GM12878 (cell line): ENCODE measurements at regions not wholly inside any gene's neighbourhood (a gene's known extent, or its start where the extent isn't known, plus 50 kb on each side); places are given as distances from the start of the nearest gene placed in this dataset.

Experiments
- ATAC-seq: fragments of 200-7000 bp; cut with Tn5 transposase; 3 replicates; pipeline ENCODE4 v1.9.1; 2020; ENCODE audit warnings: mild to moderate bottlenecking, moderate library complexity
- BruUV-seq: library from RNA; stranded (reverse); fragments of 400-500 nt; replicated peaks from 2 replicates; lab custom pipeline; 2021; lab: Mats Ljungman, UMichigan
- CTCF ChIA-PET: fragments of 300-600 bp; sonication (Branson Sonifier 250); formaldehyde crosslinking; extraction: SDS; loops from one replicate; lab custom pipeline; 2021; ENCODE audit warnings: inconsistent platforms; lab: Yijun Ruan, JAX
- POLR2A ChIA-PET: fragments of 350-600 bp; formaldehyde crosslinking; extraction: SDS; loops from one replicate; lab custom pipeline; 2021; ENCODE audit warnings: inconsistent platforms; lab: Charles Lee
- RAD21 ChIA-PET: fragments of 300-600 bp; sonication (Branson Sonifier 250); formaldehyde crosslinking; loops from one replicate; lab custom pipeline; 2023; ENCODE audit warnings: antibody characterized with exemption; ENCODE audit not compliant: unreplicated experiment; lab: Charles Lee
- SMC1A ChIA-PET: fragments of 300-600 bp; sonication (Branson Sonifier 250); formaldehyde crosslinking; loops from one replicate; lab custom pipeline; 2023; ENCODE audit not compliant: unreplicated experiment, uncharacterized antibody; lab: Charles Lee
- DNase-seq: peaks from one replicate; pipeline ENCODE4 v3.0.0-alpha.2; 2011; ENCODE audit warnings: low read depth, low spot score
- FAIRE-seq: peaks from 3 replicates; lab custom pipeline; 2011; peaks lifted over from hg19 to GRCh38; lab: Jason Lieb, UNC
- H2AFZ ChIP-seq: 2 replicates; pipeline ENCODE4 v1.6.0; 2011; ENCODE audit warnings: low read depth, low read length, control low read depth; ENCODE audit not compliant: control insufficient read depth
- H3K27ac ChIP-seq: 2 replicates; pipeline ENCODE4 v1.5.1; 2011; ENCODE audit warnings: control low read depth; ENCODE audit not compliant: control insufficient read depth, insufficient read depth
- H3K27me3 ChIP-seq, 2 experiments: replicated peaks in 1 of 2; 2 replicates each; pipeline versions ENCODE4 v1.6.0 to v1.6.1; 2011; ENCODE audit warnings: low read length in 1 of 2; ENCODE audit not compliant: control insufficient read depth in 2 of 2, insufficient read depth in 2 of 2
- H3K36me3 ChIP-seq, 2 experiments: 2 replicates each; pipeline ENCODE4 v1.5.1; 2011; ENCODE audit warnings: low read length in 1 of 2; ENCODE audit not compliant: control insufficient read depth in 2 of 2, insufficient read depth in 2 of 2
- H3K4me1 ChIP-seq: 2 replicates; pipeline ENCODE4 v1.6.1; 2011; ENCODE audit warnings: mild to moderate bottlenecking, low read length, moderate library complexity, mixed read lengths; ENCODE audit not compliant: control insufficient read depth, insufficient read depth
- H3K4me2 ChIP-seq: 2 replicates; pipeline ENCODE4 v1.6.0; 2011; ENCODE audit warnings: control low read depth; ENCODE audit not compliant: control insufficient read depth, insufficient read depth
- H3K4me3 ChIP-seq: fragments of 200-600 bp; sonication (generic); 2 replicates; pipeline ENCODE4 v1.5.1; 2016
- H3K79me2 ChIP-seq: 2 replicates; pipeline ENCODE4 v1.6.0; 2011; ENCODE audit warnings: low read length; ENCODE audit not compliant: control insufficient read depth, insufficient read depth
- H3K9ac ChIP-seq: 2 replicates; pipeline ENCODE4 v1.8.0; 2011; ENCODE audit warnings: low read length, control low read depth, mixed read lengths; ENCODE audit not compliant: control insufficient read depth, insufficient read depth
- H3K9me3 ChIP-seq: replicated peaks from 3 replicates; pipeline ENCODE4 v1.5.1; 2011; ENCODE audit warnings: mild to moderate bottlenecking, low read length; ENCODE audit not compliant: control insufficient read depth, insufficient read depth
- H4K20me1 ChIP-seq: 2 replicates; pipeline ENCODE4 v1.6.0; 2011; ENCODE audit not compliant: control insufficient read depth, insufficient read depth
- ETV6 ChIP-seq, 2 experiments: fragments of 450-650 bp in 1 of 2; IDR thresholded peaks in 1 of 2; conservative IDR thresholded peaks in 1 of 2; 2 replicates each; pipeline ENCODE4 v1.6.1; 2014; ENCODE audit warnings: antibody characterized with exemption in 1 of 2, borderline replicate concordance in 1 of 2, low read depth in 1 of 2, mild to moderate bottlenecking in 1 of 2, moderate library complexity in 1 of 2
- LARP7 ChIP-seq: fragments of 450-650 bp; IDR thresholded peaks from 2 replicates; pipeline ENCODE4 v1.6.1; 2017; ENCODE audit warnings: mild to moderate bottlenecking
- NFXL1 ChIP-seq: fragments of 450-650 bp; IDR thresholded peaks from 2 replicates; pipeline ENCODE4 v1.6.1; 2017; ENCODE audit warnings: antibody characterized with exemption, mild to moderate bottlenecking, borderline replicate concordance
- NFYB ChIP-seq: IDR thresholded peaks from 2 replicates; pipeline ENCODE4 v1.6.1; 2011; ENCODE audit warnings: low read depth, mild to moderate bottlenecking, low read length, improper control_type of control experiment, moderate library complexity; ENCODE audit not compliant: insufficient read depth
- NR2F1 ChIP-seq: fragments of 450-650 bp; conservative IDR thresholded peaks from 2 replicates; pipeline ENCODE4 v1.6.1; 2017; ENCODE audit warnings: mild to moderate bottlenecking
- RAD51 ChIP-seq: fragments of 450-650 bp; IDR thresholded peaks from 2 replicates; pipeline ENCODE4 v1.6.1; 2016; ENCODE audit warnings: moderate library complexity, mild to moderate bottlenecking, inconsistent platforms
- SRF ChIP-seq, 2 experiments: IDR thresholded peaks; 2 replicates each; pipeline ENCODE4 v1.6.1; 2011; ENCODE audit warnings: low read depth in 2 of 2, low read length in 2 of 2, mild to moderate bottlenecking in 1 of 2, moderate library complexity in 1 of 2
- SUPT20H ChIP-seq: IDR thresholded peaks from 2 replicates; pipeline ENCODE4 v1.6.1; 2011; ENCODE audit warnings: low read depth, mild to moderate bottlenecking, low read length, moderate library complexity, borderline replicate concordance; ENCODE audit not compliant: control insufficient read depth
- TAF1 ChIP-seq: IDR thresholded peaks from 2 replicates; pipeline ENCODE4 v1.6.1; 2011; ENCODE audit warnings: mild to moderate bottlenecking, low read depth, low read length, borderline replicate concordance
- TCF3 ChIP-seq: IDR thresholded peaks from 2 replicates; pipeline ENCODE4 v1.6.1; 2012; ENCODE audit warnings: low read depth, mild to moderate bottlenecking, low read length, borderline replicate concordance; ENCODE audit not compliant: insufficient read depth
- ZNF384 ChIP-seq: IDR thresholded peaks from 2 replicates; pipeline ENCODE4 v1.6.1; 2012; ENCODE audit warnings: low read depth, mild to moderate bottlenecking, low read length, improper control_type of control experiment, borderline replicate concordance
- WGBS: methylation state at CpG from one replicate; pipeline ENCODE4 v1.1.6; 2016; ENCODE audit warnings: low lambda C conversion rate; ENCODE audit not compliant: insufficient replicate concordance, insufficient coverage; ENCODE audit errors: missing lambda C conversion rate; 5-methylcytosine and 5-hydroxymethylcytosine counted together
- in situ Hi-C: fragments of 300-500 bp; cut with MboI; formaldehyde crosslinking; loops from 9 replicates; pipeline ENCODE4 v1.14.3; 2018; ENCODE audit warnings: mixed read lengths
- intact Hi-C: fragments of 100-400 bp; cut with micrococcal nuclease; formaldehyde crosslinking; loops from one replicate; pipeline ENCODE4 v1.14.2; 2022; ENCODE audit not compliant: unreplicated experiment
- TF ChIP-seq, protein P1 (sequence below): fragments of 450-650 bp; IDR thresholded peaks from 2 replicates; pipeline ENCODE4 v1.6.1; 2017; ENCODE audit warnings: low read depth, mild to moderate bottlenecking, moderate library complexity
- TF ChIP-seq, protein P2 (sequence below): fragments of 450-650 bp; formaldehyde crosslinking; IDR thresholded peaks from 2 replicates; pipeline ENCODE4 v1.4.0; 2022; ENCODE audit warnings: mild to moderate bottlenecking, moderate library complexity
- TF ChIP-seq, protein P3 (sequence below): IDR thresholded peaks from 2 replicates; pipeline ENCODE4 v1.6.1; 2011; ENCODE audit warnings: mild to moderate bottlenecking, low read depth, low read length, moderate library complexity; ENCODE audit not compliant: insufficient replicate concordance

DNA sequence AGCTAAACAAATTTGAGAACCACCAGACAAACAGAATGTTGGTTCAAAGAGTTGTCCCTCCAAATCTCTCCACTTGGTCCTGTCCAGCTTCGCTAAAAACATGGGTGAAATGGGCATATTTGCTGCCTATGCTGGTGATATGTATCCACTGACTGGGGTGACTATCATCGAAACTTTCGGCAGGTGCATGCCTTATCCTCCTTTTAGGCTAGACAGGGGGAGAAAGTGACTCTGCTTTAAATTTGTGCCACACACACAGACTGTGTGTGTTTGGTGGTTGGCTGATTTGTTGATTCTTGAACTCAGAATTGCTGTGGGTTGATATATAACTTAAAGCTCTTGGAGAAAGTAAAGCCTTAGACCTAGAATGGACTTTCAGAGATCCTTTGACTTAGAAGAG lies 324.1 kb upstream of the NT5C1B start:
- FAIRE-seq (no peak), ATAC-seq (no peak), DNase-seq (no peak)
- H3K27me3 ChIP-seq: 0 out of 4 replicates have a peak, but pooled peaks cover 0 to 3% of the 10 kb centered on the region in 2 experiments
- 54% methylated on average over 3 of the region's 3 CpGs for WGBS
- H3K27ac ChIP-seq: no peak overlapping the region
- CTCF ChIA-PET: no interaction called here
- SMC1A ChIA-PET: interaction anchor here (0.5 kb wide), 1 partner anchor 60 kb away, joined by 3 read pairs; no protein-coding TSS in a partner anchor
- intact Hi-C loops (no loop called here), in situ Hi-C loops (no loop called here)
- H3K4me1 ChIP-seq: no peaks in the 10 kb centered on the region
- POLR2A ChIA-PET: no interaction called here
- H2AFZ ChIP-seq: no peak overlapping the region
- H3K4me3 ChIP-seq: no peak overlapping the region
- no peaks in the 10 kb centered on the region for H3K36me3 ChIP-seq
- H4K20me1 ChIP-seq: no peaks in the 10 kb centered on the region
- no peaks in the 10 kb centered on the region for H3K9me3 ChIP-seq
- RAD21 ChIA-PET: no interaction called here
- no peak overlapping the region for H3K9ac ChIP-seq
- TF ChIP-seq TCF3 (no peak), NFYB (no peak), ZNF384 (no peak), NFXL1 (no peak), NR2F1 (no peak), ETV6 (conservative IDR thresholded peaks at IDR 0.05 in 1 of 2, IDR thresholded peaks at IDR 0.05 in 1 of 2; ENCODE audit: borderline replicate concordance in 1 of 2, low read depth in 1 of 2) (no peak), SRF (IDR thresholded peaks at IDR 0.05; ENCODE audit: low read depth in 2 of 2, low read length in 2 of 2) (no peak), TAF1 (no peak), SUPT20H (no peak), LARP7 (no peak), RAD51 (no peak)
- TF ChIP-seq, protein P1, sequence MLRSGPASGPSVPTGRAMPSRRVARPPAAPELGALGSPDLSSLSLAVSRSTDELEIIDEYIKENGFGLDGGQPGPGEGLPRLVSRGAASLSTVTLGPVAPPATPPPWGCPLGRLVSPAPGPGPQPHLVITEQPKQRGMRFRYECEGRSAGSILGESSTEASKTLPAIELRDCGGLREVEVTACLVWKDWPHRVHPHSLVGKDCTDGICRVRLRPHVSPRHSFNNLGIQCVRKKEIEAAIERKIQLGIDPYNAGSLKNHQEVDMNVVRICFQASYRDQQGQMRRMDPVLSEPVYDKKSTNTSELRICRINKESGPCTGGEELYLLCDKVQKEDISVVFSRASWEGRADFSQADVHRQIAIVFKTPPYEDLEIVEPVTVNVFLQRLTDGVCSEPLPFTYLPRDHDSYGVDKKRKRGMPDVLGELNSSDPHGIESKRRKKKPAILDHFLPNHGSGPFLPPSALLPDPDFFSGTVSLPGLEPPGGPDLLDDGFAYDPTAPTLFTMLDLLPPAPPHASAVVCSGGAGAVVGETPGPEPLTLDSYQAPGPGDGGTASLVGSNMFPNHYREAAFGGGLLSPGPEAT: no peak
- TF ChIP-seq, protein P2, sequence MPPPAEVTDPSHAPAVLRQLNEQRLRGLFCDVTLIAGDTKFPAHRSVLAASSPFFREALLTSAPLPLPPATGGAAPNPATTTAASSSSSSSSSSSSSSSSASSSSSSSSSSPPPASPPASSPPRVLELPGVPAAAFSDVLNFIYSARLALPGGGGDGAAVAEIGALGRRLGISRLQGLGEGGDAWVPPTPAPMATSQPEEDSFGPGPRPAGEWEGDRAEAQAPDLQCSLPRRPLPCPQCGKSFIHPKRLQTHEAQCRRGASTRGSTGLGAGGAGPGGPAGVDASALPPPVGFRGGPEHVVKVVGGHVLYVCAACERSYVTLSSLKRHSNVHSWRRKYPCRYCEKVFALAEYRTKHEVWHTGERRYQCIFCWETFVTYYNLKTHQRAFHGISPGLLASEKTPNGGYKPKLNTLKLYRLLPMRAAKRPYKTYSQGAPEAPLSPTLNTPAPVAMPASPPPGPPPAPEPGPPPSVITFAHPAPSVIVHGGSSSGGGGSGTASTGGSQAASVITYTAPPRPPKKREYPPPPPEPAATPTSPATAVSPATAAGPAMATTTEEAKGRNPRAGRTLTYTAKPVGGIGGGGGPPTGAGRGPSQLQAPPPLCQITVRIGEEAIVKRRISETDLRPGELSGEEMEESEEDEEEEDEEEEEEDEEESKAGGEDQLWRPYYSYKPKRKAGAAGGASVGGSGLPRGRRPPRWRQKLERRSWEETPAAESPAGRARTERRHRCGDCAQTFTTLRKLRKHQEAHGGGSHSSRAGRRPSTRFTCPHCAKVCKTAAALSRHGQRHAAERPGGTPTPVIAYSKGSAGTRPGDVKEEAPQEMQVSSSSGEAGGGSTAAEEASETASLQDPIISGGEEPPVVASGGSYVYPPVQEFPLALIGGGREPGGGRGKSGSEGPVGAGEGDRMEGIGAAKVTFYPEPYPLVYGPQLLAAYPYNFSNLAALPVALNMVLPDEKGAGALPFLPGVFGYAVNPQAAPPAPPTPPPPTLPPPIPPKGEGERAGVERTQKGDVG (CRISPR knock-in tag): no peak
- TF ChIP-seq, protein P3, sequence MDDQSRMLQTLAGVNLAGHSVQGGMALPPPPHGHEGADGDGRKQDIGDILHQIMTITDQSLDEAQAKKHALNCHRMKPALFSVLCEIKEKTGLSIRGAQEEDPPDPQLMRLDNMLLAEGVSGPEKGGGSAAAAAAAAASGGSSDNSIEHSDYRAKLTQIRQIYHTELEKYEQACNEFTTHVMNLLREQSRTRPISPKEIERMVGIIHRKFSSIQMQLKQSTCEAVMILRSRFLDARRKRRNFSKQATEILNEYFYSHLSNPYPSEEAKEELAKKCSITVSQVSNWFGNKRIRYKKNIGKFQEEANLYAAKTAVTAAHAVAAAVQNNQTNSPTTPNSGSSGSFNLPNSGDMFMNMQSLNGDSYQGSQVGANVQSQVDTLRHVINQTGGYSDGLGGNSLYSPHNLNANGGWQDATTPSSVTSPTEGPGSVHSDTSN: no peak
- BruUV-seq: no TSS peak
- H3K79me2 ChIP-seq: no peaks in the 10 kb centered on the region
- no peak overlapping the region for H3K4me2 ChIP-seq
